ENCODE measurements at regions not wholly inside any gene's neighbourhood (a gene's known extent, or its start where the extent isn't known, plus 50 kb on each side); places are given as distances from the start of the nearest gene placed in this dataset.
A peak's percentile ranks its signal among the peaks of the same experiment; 100 is the strongest.

DNA sequence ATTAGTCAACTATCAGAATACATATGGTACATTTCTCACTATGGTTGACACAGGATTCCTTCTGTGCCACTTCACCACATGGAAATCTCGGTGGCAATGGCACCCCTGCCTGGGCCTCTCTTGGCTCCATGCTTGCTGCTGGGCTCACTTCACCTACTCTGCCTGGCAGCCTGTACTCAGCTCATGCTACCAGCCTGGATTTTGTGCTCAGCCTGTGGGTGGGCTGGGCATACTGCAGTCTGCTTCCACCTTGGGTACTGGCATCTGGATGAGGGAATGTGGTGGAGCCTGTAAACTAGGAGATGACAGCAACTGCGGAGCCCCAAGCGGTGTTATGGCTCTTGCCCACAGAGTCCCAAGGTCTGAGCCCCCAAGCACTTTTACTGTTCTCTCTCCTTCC, 604.1 kb downstream of the MTRR start:
- Histone ChIP-seq H3K4me1 (ENCODE audit: control insufficient read depth, insufficient read depth, low read length) (no peaks in the 10 kb centered on the region), H3K9me3 (replicated peaks; ENCODE audit: control insufficient read depth, low read depth, low read length) (peaks cover 14% of the 10 kb centered on the region), H3K36me3 (ENCODE audit: control insufficient read depth, insufficient read depth, low read length) (no peaks in the 10 kb centered on the region), H3K27ac (ENCODE audit: low read length) (no peak overlapping the region), H3K27me3 (ENCODE audit: control insufficient read depth, insufficient read depth, low read length) (no peaks in the 10 kb centered on the region), H3K4me3 (ENCODE audit: low read length) (no peak overlapping the region)
- DNase-seq = no peak
- WGBS (ENCODE audit: insufficient coverage) = 70% methylated on average over 1 of the region's 3 CpGs

GRCh38 chr5:8473827-8474568, 605.0 kb downstream of the MTRR start:
- Histone ChIP-seq H3K27ac (ENCODE audit: low read length) (no peak overlapping the region), H3K4me3 (ENCODE audit: low read length) (no peak overlapping the region), H3K4me1 (ENCODE audit: control insufficient read depth, insufficient read depth, low read length) (no peaks in the 10 kb centered on the region), H3K27me3 (ENCODE audit: control insufficient read depth, insufficient read depth, low read length) (no peaks in the 10 kb centered on the region), H3K36me3 (ENCODE audit: control insufficient read depth, insufficient read depth, low read length) (no peaks in the 10 kb centered on the region), H3K9me3 (replicated peaks; ENCODE audit: control insufficient read depth, low read depth, low read length) (peaks cover 14% of the 10 kb centered on the region)
- 81% methylated on average over 5 of the region's 6 CpGs for WGBS (ENCODE audit: insufficient coverage)
- DNase-seq = no peak

DNA sequence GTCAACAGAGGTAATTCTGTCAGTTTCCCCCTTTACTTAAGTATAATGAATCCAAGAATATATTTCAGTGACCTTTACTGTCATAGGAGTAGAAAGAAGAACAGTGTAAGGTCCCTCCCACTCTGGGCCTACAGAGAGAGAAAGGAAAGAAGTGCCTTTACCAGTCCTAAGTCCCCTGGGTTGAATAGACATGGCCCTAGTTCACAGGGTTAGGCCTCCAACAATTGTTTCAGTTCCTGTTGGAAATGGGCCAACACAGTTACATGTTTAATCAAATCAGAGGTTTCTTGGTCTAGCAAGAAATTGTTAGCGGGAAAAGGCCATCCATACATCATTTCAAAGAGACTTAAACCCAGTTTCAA, 605.6 kb downstream of the MTRR start:
- Histone ChIP-seq H3K27me3 (ENCODE audit: control insufficient read depth, insufficient read depth, low read length) (no peaks in the 10 kb centered on the region), H3K9me3 (replicated peaks; ENCODE audit: control insufficient read depth, low read depth, low read length) (peaks cover 14% of the 10 kb centered on the region), H3K27ac (ENCODE audit: low read length) (no peak overlapping the region), H3K36me3 (ENCODE audit: control insufficient read depth, insufficient read depth, low read length) (no peaks in the 10 kb centered on the region), H3K4me1 (ENCODE audit: control insufficient read depth, insufficient read depth, low read length) (no peaks in the 10 kb centered on the region), H3K4me3 (ENCODE audit: low read length) (no peak overlapping the region)
- WGBS (ENCODE audit: insufficient coverage) = no CpG with 5 or more reads among the region's 1 CpG
- no peak for DNase-seq

- H3K27ac ChIP-seq (ENCODE audit: low read length) = no peak overlapping the region
- DNase-seq = no peak
- peaks cover 3% of the 10 kb centered on the region for H3K9me3 ChIP-seq (replicated peaks; ENCODE audit: control insufficient read depth, low read depth, low read length)
- H3K27me3 ChIP-seq (ENCODE audit: control insufficient read depth, insufficient read depth, low read length) = no peaks in the 10 kb centered on the region
- WGBS (ENCODE audit: insufficient coverage) = no CpG with 5 or more reads among the region's 2 CpGs
- no peaks in the 10 kb centered on the region for H3K36me3 ChIP-seq (ENCODE audit: control insufficient read depth, insufficient read depth, low read length)
- H3K4me3 ChIP-seq (ENCODE audit: low read length) = no peak overlapping the region
- H3K4me1 ChIP-seq (ENCODE audit: control insufficient read depth, insufficient read depth, low read length) = no peaks in the 10 kb centered on the region
Observed at GRCh38 chr5:8478326-8478725, 609.4 kb downstream of the MTRR start.

DNA sequence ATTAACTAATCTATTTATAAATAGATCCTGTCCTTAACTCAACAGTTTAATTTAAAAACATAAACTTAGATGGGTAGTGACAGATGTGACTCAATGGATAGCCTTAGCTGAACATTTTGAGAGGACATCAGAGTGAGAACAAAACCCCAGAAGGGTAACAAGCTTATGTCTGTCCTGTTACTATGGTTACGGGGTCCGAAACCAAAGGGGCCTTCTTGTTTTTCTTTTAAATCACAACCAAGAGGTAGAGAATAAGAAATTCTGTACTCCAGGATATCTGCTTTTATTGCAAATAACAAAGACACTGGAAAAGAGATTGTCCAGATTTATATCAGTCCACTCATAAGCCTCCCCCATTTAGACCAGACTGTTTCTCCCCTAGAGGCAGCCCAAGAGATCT, 612.1 kb downstream of the MTRR start:
- no peaks in the 10 kb centered on the region for H3K36me3 ChIP-seq (ENCODE audit: control insufficient read depth, insufficient read depth, low read length)
- no peak overlapping the region for H3K27ac ChIP-seq (ENCODE audit: low read length)
- no peaks in the 10 kb centered on the region for H3K9me3 ChIP-seq (replicated peaks; ENCODE audit: control insufficient read depth, low read depth, low read length)
- no peaks in the 10 kb centered on the region for H3K27me3 ChIP-seq (ENCODE audit: control insufficient read depth, insufficient read depth, low read length)
- no CpG with 5 or more reads among the region's 2 CpGs for WGBS (ENCODE audit: insufficient coverage)
- no peak for DNase-seq
- no peak overlapping the region for H3K4me3 ChIP-seq (ENCODE audit: low read length)
- H3K4me1 ChIP-seq (ENCODE audit: control insufficient read depth, insufficient read depth, low read length) = no peaks in the 10 kb centered on the region

GRCh38 chr5:8491254-8491653, 622.3 kb downstream of the MTRR start:
- H3K9me3 ChIP-seq (replicated peaks; ENCODE audit: control insufficient read depth, low read depth, low read length) = peaks cover 4% of the 10 kb centered on the region
- H3K4me3 ChIP-seq (ENCODE audit: low read length) = no peak overlapping the region
- peak; percentile 24 for DNase-seq
- no peaks in the 10 kb centered on the region for H3K36me3 ChIP-seq (ENCODE audit: control insufficient read depth, insufficient read depth, low read length)
- H3K4me1 ChIP-seq (ENCODE audit: control insufficient read depth, insufficient read depth, low read length) = no peaks in the 10 kb centered on the region
- H3K27me3 ChIP-seq (ENCODE audit: control insufficient read depth, insufficient read depth, low read length) = no peaks in the 10 kb centered on the region
- H3K27ac ChIP-seq (ENCODE audit: low read length) = no peak overlapping the region

DNA sequence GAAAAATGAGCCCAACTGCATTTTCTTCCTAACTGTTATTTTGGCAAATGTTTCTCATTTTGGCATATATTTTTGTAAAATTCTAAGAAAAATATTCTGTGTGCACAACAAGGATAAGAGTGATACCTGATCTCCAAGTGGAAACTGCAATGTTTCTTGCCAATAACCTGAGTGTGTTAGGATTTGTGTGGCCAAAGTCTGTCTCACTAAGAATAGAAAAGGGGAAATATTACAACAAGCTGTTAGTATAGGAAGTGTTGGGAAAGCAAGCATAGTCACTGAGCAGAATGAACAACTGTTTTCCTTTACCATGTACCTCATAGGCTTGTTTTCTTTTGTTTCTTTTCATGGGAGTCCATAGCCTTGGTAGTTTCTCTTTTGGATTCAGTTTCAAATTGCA, 624.2 kb downstream of the MTRR start:
- peak; percentile 72 for DNase-seq
- Histone ChIP-seq H3K9me3 (replicated peaks; ENCODE audit: control insufficient read depth, low read depth, low read length) (peaks cover 4% of the 10 kb centered on the region), H3K27ac (ENCODE audit: low read length) (no peak overlapping the region), H3K36me3 (ENCODE audit: control insufficient read depth, insufficient read depth, low read length) (no peaks in the 10 kb centered on the region), H3K4me3 (ENCODE audit: low read length) (no peak overlapping the region), H3K4me1 (ENCODE audit: control insufficient read depth, insufficient read depth, low read length) (no peaks in the 10 kb centered on the region), H3K27me3 (ENCODE audit: control insufficient read depth, insufficient read depth, low read length) (no peaks in the 10 kb centered on the region)

GRCh38 chr5:8500426-8500825, 631.5 kb downstream of the MTRR start:
- Histone ChIP-seq H3K27ac (ENCODE audit: low read length) (no peak overlapping the region), H3K36me3 (ENCODE audit: control insufficient read depth, insufficient read depth, low read length) (no peaks in the 10 kb centered on the region), H3K27me3 (ENCODE audit: control insufficient read depth, insufficient read depth, low read length) (no peaks in the 10 kb centered on the region), H3K9me3 (replicated peaks; ENCODE audit: control insufficient read depth, low read depth, low read length) (no peaks in the 10 kb centered on the region), H3K4me3 (ENCODE audit: low read length) (no peak overlapping the region), H3K4me1 (ENCODE audit: control insufficient read depth, insufficient read depth, low read length) (no peaks in the 10 kb centered on the region)
- DNase-seq = no peak
- 81% methylated on average over 3 of the region's 3 CpGs for WGBS (ENCODE audit: insufficient coverage)

DNA sequence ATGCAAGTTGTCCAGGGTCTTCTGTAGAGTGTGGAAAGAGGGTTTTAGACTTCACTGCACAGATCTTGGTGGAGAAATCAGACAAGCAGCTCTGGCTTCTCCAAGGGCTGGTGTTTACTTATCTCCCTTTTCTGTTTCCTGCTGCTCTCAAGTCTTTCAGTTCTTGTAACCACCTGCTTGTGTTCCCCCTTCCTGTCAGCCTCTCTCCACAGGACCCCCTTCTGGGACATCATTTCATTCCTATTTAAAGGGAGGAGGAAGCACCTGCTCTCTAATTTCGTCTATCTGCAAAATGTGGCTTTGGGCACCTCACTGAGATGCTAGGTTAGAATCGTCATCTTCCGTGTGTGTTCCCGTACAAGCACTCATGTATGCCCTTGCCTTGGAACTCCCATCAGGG, 636.2 kb downstream of the MTRR start:
- Histone ChIP-seq H3K4me1 (ENCODE audit: control insufficient read depth, insufficient read depth, low read length) (no peaks in the 10 kb centered on the region), H3K27me3 (ENCODE audit: control insufficient read depth, insufficient read depth, low read length) (no peaks in the 10 kb centered on the region), H3K27ac (ENCODE audit: low read length) (no peak overlapping the region), H3K36me3 (ENCODE audit: control insufficient read depth, insufficient read depth, low read length) (no peaks in the 10 kb centered on the region), H3K9me3 (replicated peaks; ENCODE audit: control insufficient read depth, low read depth, low read length) (no peaks in the 10 kb centered on the region), H3K4me3 (ENCODE audit: low read length) (no peak overlapping the region)
- 78% methylated on average over 3 of the region's 4 CpGs for WGBS (ENCODE audit: insufficient coverage)
- no peak for DNase-seq

- no peaks in the 10 kb centered on the region for H3K9me3 ChIP-seq (replicated peaks; ENCODE audit: control insufficient read depth, low read depth, low read length)
- H3K36me3 ChIP-seq (ENCODE audit: control insufficient read depth, insufficient read depth, low read length) = no peaks in the 10 kb centered on the region
- no peaks in the 10 kb centered on the region for H3K27me3 ChIP-seq (ENCODE audit: control insufficient read depth, insufficient read depth, low read length)
- no peak overlapping the region for H3K27ac ChIP-seq (ENCODE audit: low read length)
- H3K4me1 ChIP-seq (ENCODE audit: control insufficient read depth, insufficient read depth, low read length) = no peaks in the 10 kb centered on the region
- no peak for DNase-seq
- H3K4me3 ChIP-seq (ENCODE audit: low read length) = no peak overlapping the region
Observed at GRCh38 chr5:8508231-8508630, 639.3 kb downstream of the MTRR start.

DNA sequence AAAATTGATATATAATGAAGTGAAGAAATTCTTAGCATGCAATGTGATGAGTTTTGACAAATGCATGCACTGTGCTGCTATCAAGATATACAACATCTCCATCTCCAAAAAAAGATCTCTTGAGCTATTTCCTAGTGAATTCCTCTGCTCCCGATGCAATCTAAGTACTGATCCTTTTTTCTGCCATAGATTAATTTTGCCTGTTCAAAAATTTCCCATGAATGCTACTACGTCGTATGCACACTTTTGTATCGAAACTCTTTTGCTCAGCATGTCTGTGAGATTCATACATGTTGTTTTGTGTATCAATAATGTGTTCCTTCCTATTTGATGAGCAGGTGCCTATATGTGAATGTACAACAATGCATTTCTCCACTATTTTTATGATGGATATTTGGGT, 647.4 kb downstream of the MTRR start:
- H3K36me3 ChIP-seq (ENCODE audit: control insufficient read depth, insufficient read depth, low read length) = no peaks in the 10 kb centered on the region
- H3K27ac ChIP-seq (ENCODE audit: low read length) = no peak overlapping the region
- no peak for DNase-seq
- WGBS (ENCODE audit: insufficient coverage) = 78% methylated on average over 1 of the region's 4 CpGs
- no peak overlapping the region for H3K4me3 ChIP-seq (ENCODE audit: low read length)
- no peaks in the 10 kb centered on the region for H3K9me3 ChIP-seq (replicated peaks; ENCODE audit: control insufficient read depth, low read depth, low read length)
- no peaks in the 10 kb centered on the region for H3K4me1 ChIP-seq (ENCODE audit: control insufficient read depth, insufficient read depth, low read length)
- H3K27me3 ChIP-seq (ENCODE audit: control insufficient read depth, insufficient read depth, low read length) = no peaks in the 10 kb centered on the region

Data from muscle of leg (tissue), 3 donors.